HFFc6 (cell line): ENCODE measurements at regions not wholly inside any gene's neighbourhood (a gene's known extent, or its start where the extent isn't known, plus 50 kb on each side); places are given as distances from the start of the nearest gene placed in this dataset.
"Not testable (repeated sequence)": the region's sequence is repeated elsewhere in the genome, so short reads cannot be mapped to it uniquely, and the experiment has no call there.

Source experiments
- DNase-seq: peaks from one replicate; pipeline ENCODE4 v3.0.0-alpha.2; 2018
- H3K27ac Mint-ChIP-seq: 2 replicates; pipeline ENCODE4 v1.8.0; 2020; ENCODE audit warnings: mild to moderate bottlenecking, mixed read lengths
- H3K27me3 Mint-ChIP-seq: 2 replicates; pipeline ENCODE4 v1.8.0; 2021; ENCODE audit warnings: mild to moderate bottlenecking, moderate library complexity, mixed read lengths; ENCODE audit not compliant: insufficient read depth
- H3K36me3 Mint-ChIP-seq: 2 replicates; pipeline ENCODE4 v1.8.0; 2021; ENCODE audit warnings: low read depth, mixed read lengths
- H3K4me1 Mint-ChIP-seq: 2 replicates; pipeline ENCODE4 v1.8.0; 2020; ENCODE audit warnings: low read depth, mixed read lengths
- H3K4me3 Mint-ChIP-seq: 2 replicates; pipeline ENCODE4 v1.8.0; 2020; ENCODE audit warnings: mild to moderate bottlenecking, moderate library complexity, mixed read lengths
- H3K9me3 Mint-ChIP-seq: 2 replicates; pipeline ENCODE4 v1.8.0; 2020; ENCODE audit warnings: mild to moderate bottlenecking, mixed read lengths
- TF ChIP-seq, protein P1 (sequence below): fragments of 200-600 bp; sonication (generic); IDR thresholded peaks from 2 replicates; pipeline ENCODE4 v1.5.0; 2021; ENCODE audit warnings: antibody characterized with exemption, mild to moderate bottlenecking

GRCh38 chr12:68536885-68537485, 73.7 kb upstream of the RAP1B start:
- H3K4me1 Mint-ChIP-seq, result peaks cover 27% of the 10 kb centered on the region
- H3K9me3 Mint-ChIP-seq, result no peaks in the 10 kb centered on the region
- peaks cover 2% of the 10 kb centered on the region; the same call in 1 of the 2 replicates for H3K27me3 Mint-ChIP-seq
- no peak for DNase-seq
- no peaks in the 10 kb centered on the region for H3K36me3 Mint-ChIP-seq
- no peak overlapping the region for H3K4me3 Mint-ChIP-seq
- TF ChIP-seq, protein P1, sequence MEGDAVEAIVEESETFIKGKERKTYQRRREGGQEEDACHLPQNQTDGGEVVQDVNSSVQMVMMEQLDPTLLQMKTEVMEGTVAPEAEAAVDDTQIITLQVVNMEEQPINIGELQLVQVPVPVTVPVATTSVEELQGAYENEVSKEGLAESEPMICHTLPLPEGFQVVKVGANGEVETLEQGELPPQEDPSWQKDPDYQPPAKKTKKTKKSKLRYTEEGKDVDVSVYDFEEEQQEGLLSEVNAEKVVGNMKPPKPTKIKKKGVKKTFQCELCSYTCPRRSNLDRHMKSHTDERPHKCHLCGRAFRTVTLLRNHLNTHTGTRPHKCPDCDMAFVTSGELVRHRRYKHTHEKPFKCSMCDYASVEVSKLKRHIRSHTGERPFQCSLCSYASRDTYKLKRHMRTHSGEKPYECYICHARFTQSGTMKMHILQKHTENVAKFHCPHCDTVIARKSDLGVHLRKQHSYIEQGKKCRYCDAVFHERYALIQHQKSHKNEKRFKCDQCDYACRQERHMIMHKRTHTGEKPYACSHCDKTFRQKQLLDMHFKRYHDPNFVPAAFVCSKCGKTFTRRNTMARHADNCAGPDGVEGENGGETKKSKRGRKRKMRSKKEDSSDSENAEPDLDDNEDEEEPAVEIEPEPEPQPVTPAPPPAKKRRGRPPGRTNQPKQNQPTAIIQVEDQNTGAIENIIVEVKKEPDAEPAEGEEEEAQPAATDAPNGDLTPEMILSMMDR, result no peak
- no peak overlapping the region for H3K27ac Mint-ChIP-seq

GRCh38 chr12:68537571-68537970, 73.1 kb upstream of the RAP1B start:
- Mint-ChIP-seq H3K27ac (no peak overlapping the region), H3K9me3 (no peaks in the 10 kb centered on the region), H3K4me1 (peaks cover 27% of the 10 kb centered on the region), H3K36me3 (no peaks in the 10 kb centered on the region), H3K27me3 (peaks cover 2% of the 10 kb centered on the region; the same call in 1 of the 2 replicates), H3K4me3 (no peak overlapping the region)
- DNase-seq, result no peak
- TF ChIP-seq, protein P1, result no peak

DNA sequence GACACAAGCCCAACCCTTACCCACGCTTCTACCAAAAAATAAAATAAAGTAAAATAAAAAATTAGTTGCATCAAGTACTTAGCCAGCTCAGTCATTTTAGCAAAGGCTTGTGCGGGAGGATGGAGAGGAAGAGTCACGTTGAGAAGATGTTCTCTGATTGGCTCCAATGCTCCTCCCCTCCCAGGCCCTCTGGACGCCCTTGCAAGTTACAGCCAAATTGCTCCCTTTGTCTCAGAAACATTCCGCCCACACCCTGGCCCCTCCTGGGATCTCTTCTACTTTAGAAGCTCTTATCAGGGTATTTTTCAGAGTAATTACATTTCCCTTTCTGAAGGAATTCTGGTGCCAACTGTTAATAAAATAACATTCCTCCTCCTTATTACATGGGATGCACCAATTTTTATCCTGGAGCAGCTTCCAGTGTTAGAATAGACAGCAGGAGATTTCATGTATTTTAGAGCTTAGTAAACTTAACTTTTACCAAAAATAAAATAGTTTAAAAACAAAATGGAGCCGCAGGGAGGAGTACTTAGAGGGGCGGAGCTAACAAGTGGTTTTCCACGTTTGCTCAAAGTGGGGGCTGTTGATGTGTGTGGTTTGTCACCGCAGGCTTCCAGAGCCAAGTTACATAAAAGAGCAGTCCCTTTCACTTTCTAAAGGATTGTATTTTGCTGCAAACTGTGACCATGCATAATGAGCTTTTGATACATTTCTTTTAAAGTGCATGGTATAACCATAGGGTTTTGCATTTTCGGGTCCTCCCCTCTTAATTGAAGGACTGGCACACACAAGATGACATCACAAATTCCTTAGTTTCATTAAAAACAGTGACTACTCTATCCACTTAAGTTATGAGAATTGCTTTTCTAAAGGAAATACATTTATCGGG, 71.7 kb upstream of the RAP1B start:
- no peak for DNase-seq
- TF ChIP-seq, protein P1, result no peak
- Mint-ChIP-seq H3K4me3 (no peak overlapping the region; the same call in 1 of the 2 replicates), H3K4me1 (peaks cover 32% of the 10 kb centered on the region), H3K36me3 (no peaks in the 10 kb centered on the region), H3K27ac (no peak overlapping the region), H3K27me3 (peaks cover 2% of the 10 kb centered on the region; the same call in 1 of the 2 replicates), H3K9me3 (no peaks in the 10 kb centered on the region)

DNA sequence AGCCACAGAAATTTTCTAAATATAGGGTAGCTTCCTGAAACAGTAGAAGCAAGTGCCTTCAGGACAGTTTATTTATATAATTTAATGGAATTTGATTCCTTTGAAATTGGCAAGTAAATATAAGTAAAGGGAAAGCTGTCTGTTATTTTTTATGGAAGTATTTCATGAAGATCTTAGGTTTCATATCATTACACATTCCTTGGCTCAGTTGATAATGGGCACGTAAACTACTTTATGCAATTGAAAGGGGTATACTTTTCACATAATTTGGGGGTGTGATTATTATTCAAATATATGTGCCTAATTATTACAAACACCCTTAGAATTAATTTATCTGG, 71.1 kb upstream of the RAP1B start:
- no peaks in the 10 kb centered on the region for H3K36me3 Mint-ChIP-seq
- peaks cover 2% of the 10 kb centered on the region; the same call in 1 of the 2 replicates for H3K27me3 Mint-ChIP-seq
- H3K9me3 Mint-ChIP-seq, result no peaks in the 10 kb centered on the region
- no peak overlapping the region for H3K27ac Mint-ChIP-seq
- DNase-seq, result no peak
- no peak overlapping the region; the same call in 1 of the 2 replicates for H3K4me3 Mint-ChIP-seq
- TF ChIP-seq, protein P1, result no peak
- peaks cover 32% of the 10 kb centered on the region for H3K4me1 Mint-ChIP-seq

DNA sequence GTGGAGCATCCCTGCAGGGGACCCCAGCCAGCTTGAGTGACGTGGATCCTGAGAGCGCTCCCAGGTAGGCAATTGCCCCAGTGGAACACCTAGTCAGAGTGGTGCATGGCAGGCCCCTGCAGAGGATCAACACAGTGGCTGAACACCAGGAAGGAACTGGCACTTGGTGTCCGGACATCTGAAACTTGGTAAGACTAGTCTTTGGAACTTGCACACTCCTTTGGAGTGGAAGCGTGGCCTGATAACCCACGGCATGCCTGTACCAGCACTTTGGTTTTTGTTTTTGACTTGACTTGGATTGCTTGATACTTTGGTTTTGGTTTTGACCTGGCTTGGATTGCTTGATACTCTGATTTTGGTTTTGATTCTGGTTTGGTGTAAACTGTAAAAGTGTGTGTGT, 69.9 kb upstream of the RAP1B start:
- H3K27ac Mint-ChIP-seq, H3K27me3 Mint-ChIP-seq, H3K4me3 Mint-ChIP-seq, H3K9me3 Mint-ChIP-seq, DNase-seq, H3K36me3 Mint-ChIP-seq: not testable (repeated sequence)
- peaks cover 32% of the 10 kb centered on the region for H3K4me1 Mint-ChIP-seq

- not testable (repeated sequence) for DNase-seq
These were observed 63.4 kb upstream of the RAP1B start for GRCh38 chr12:68547318-68547717.

GRCh38 chr12:68552605-68553195, 58.0 kb upstream of the RAP1B start:
- not testable (repeated sequence) for H3K9me3 Mint-ChIP-seq, H3K27ac Mint-ChIP-seq, H3K36me3 Mint-ChIP-seq, H3K4me3 Mint-ChIP-seq, H3K27me3 Mint-ChIP-seq, DNase-seq
- H3K4me1 Mint-ChIP-seq, result peaks cover 14% of the 10 kb centered on the region

More at GRCh38 chr12:68547318-68547717, 63.4 kb upstream of the RAP1B start:
- H3K27me3 Mint-ChIP-seq, H3K4me1 Mint-ChIP-seq, H3K36me3 Mint-ChIP-seq, H3K27ac Mint-ChIP-seq, H3K4me3 Mint-ChIP-seq: not testable (repeated sequence)
- peaks cover 15% of the 10 kb centered on the region for H3K9me3 Mint-ChIP-seq
